Cardiac muscle cell (in vitro differentiated cells and primary cell): ENCODE measurements at regions not wholly inside any gene's neighbourhood (a gene's known extent, or its start where the extent isn't known, plus 50 kb on each side); places are given as distances from the start of the nearest gene placed in this dataset.

ENCODE experiments used
- DNase-seq, 2 donors: peaks; one replicate each; pipeline versions ENCODE4 v3.0.0 to v3.0.0-alpha.2; 2010 to 2017; ENCODE audit warnings: low read depth in 1 of 2, low spot score in 1 of 2
- H3K27ac ChIP-seq: fragments of 200-600 bp; sonication (generic); 2 replicates; pipeline ENCODE4 v1.5.1; 2016
- H3K27me3 ChIP-seq: fragments of 200-600 bp; sonication (generic); 2 replicates; pipeline ENCODE4 v1.6.0; 2016; ENCODE audit warnings: control low read depth
- H3K36me3 ChIP-seq: fragments of 200-600 bp; sonication (generic); 2 replicates; pipeline ENCODE4 v1.5.1; 2016; ENCODE audit warnings: control low read depth
- H3K4me1 ChIP-seq: fragments of 200-600 bp; sonication (generic); 2 replicates; pipeline ENCODE4 v1.8.1; 2017; ENCODE audit warnings: low read depth, mild to moderate bottlenecking, mixed run types
- H3K4me3 ChIP-seq: fragments of 200-600 bp; sonication (generic); 2 replicates; pipeline ENCODE4 v1.5.1; 2016; ENCODE audit warnings: mild to moderate bottlenecking
- H3K9me3 ChIP-seq: fragments of 200-600 bp; sonication (generic); 2 replicates; pipeline ENCODE4 v1.5.1; 2017; ENCODE audit warnings: low read depth, mild to moderate bottlenecking, control low read depth
- CTCF ChIP-seq: IDR thresholded peaks from 2 replicates; pipeline ENCODE4 v1.5.1; 2012; ENCODE audit warnings: low read depth, mild to moderate bottlenecking, low read length

GRCh38 chr1:193537266-193538002 is 351.0 kb upstream of the B3GALT2 start:
- Histone ChIP-seq H3K4me1 (peaks cover 19% of the 10 kb centered on the region), H3K27ac (no peak overlapping the region), H3K27me3 (no peaks in the 10 kb centered on the region), H3K36me3 (no peaks in the 10 kb centered on the region), H3K4me3 (no peak overlapping the region), H3K9me3 (no peaks in the 10 kb centered on the region)
- no peak for DNase-seq
- no peak for TF ChIP-seq CTCF

GRCh38 chr1:193533853-193534252 is 347.4 kb upstream of the B3GALT2 start:
- DNase-seq = peak in 1 of 2 donors; percentile 29
- no peak for TF ChIP-seq CTCF
- no peak overlapping the region for H3K27ac ChIP-seq
- peaks cover 6% of the 10 kb centered on the region for H3K4me1 ChIP-seq
- H3K4me3 ChIP-seq = no peak overlapping the region
- H3K27me3 ChIP-seq = no peaks in the 10 kb centered on the region
- H3K9me3 ChIP-seq = no peaks in the 10 kb centered on the region
- no peaks in the 10 kb centered on the region for H3K36me3 ChIP-seq

- no peak overlapping the region for H3K4me3 ChIP-seq
- no peaks in the 10 kb centered on the region for H3K36me3 ChIP-seq
- TF ChIP-seq CTCF = no peak
- no peak overlapping the region for H3K27ac ChIP-seq
- no peak for DNase-seq
- no peaks in the 10 kb centered on the region for H3K4me1 ChIP-seq
- no peaks in the 10 kb centered on the region for H3K27me3 ChIP-seq
- H3K9me3 ChIP-seq = no peaks in the 10 kb centered on the region
These were observed 339.7 kb upstream of the B3GALT2 start for GRCh38 chr1:193525917-193526710.

- no peak overlapping the region for H3K27ac ChIP-seq
- no peak for DNase-seq
- no peaks in the 10 kb centered on the region for H3K4me1 ChIP-seq
- no peaks in the 10 kb centered on the region for H3K27me3 ChIP-seq
- H3K36me3 ChIP-seq = no peaks in the 10 kb centered on the region
- H3K4me3 ChIP-seq = no peak overlapping the region
- no peak for TF ChIP-seq CTCF
- no peaks in the 10 kb centered on the region for H3K9me3 ChIP-seq
These were observed 339.0 kb upstream of the B3GALT2 start for GRCh38 chr1:193525411-193525810.

- H3K27ac ChIP-seq = no peak overlapping the region
- no peak for TF ChIP-seq CTCF
- H3K4me1 ChIP-seq = no peaks in the 10 kb centered on the region
- no peak for DNase-seq
- H3K27me3 ChIP-seq = no peaks in the 10 kb centered on the region
- H3K36me3 ChIP-seq = no peaks in the 10 kb centered on the region
- H3K4me3 ChIP-seq = no peak overlapping the region
- no peaks in the 10 kb centered on the region for H3K9me3 ChIP-seq
These were observed 338.2 kb upstream of the B3GALT2 start for GRCh38 chr1:193524616-193525015.
